ENCODE measurements at regions not wholly inside any gene's neighbourhood (a gene's known extent, or its start where the extent isn't known, plus 50 kb on each side); places are given as distances from the start of the nearest gene placed in this dataset.

DNA sequence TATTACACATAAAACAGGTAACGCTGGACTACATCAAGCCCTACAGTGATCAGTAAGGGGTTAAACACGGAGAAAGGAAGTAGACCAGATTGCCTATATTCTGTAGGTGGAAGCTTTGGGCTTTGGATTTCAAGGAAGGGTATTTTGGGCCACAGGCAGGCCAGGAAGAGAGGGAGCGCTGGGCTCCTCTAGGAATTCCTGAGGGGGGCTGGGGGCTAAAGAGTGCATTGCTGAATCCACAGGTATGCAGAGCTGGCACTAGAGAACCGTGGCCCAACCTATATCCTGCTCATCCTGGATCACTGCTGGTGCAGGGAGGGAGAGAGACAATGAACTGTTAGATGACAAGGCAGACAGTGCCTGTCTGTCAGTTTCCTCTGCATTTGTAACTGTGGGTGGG lies 367.1 kb downstream of the CSNK1G3 start:
- Histone ChIP-seq H3K4me3 (no peak overlapping the region), H3K27ac (ENCODE audit: extremely low read depth, low read depth, low read length) (no peak overlapping the region), H3K27me3 (ENCODE audit: control insufficient read depth in 2 of 2, insufficient read depth in 2 of 2, low read length in 2 of 2) (no peaks in the 10 kb centered on the region), H3K4me2 (ENCODE audit: insufficient read depth, low read length) (no peak overlapping the region), H4K20me1 (replicated peaks; ENCODE audit: control insufficient read depth, insufficient read depth, low read length) (no peaks in the 10 kb centered on the region), H2AFZ (ENCODE audit: low read depth, low read length) (no peak overlapping the region), H3K36me3 (ENCODE audit: control insufficient read depth, insufficient read depth, low read length) (no peaks in the 10 kb centered on the region), H3K9me1 (ENCODE audit: control insufficient read depth, insufficient read depth, low read length) (no peaks in the 10 kb centered on the region), H3K9me3 (replicated peaks; ENCODE audit: control insufficient read depth, insufficient read depth, low read depth, low read length) (no peaks in the 10 kb centered on the region), H3K4me1 (replicated peaks in 1 of 2; ENCODE audit: control insufficient read depth in 2 of 2, insufficient read depth in 2 of 2, low read length in 2 of 2) (no peaks in the 10 kb centered on the region), H3K79me2 (ENCODE audit: control insufficient read depth, insufficient read depth, low read length) (no peaks in the 10 kb centered on the region), H3K9ac (ENCODE audit: insufficient read depth in 1 of 2, low read depth in 2 of 2, low read length in 2 of 2) (no peak overlapping the region)
- in situ Hi-C loops (cut with MboI) (no loop called here), intact Hi-C loops (cut with micrococcal nuclease) (no loop called here)
- FAIRE-seq (no peak), ATAC-seq (no peak), DNase-seq (ENCODE audit: extremely low read depth in 1 of 4, low spot score in 3 of 4) (no peak)
- ChIA-PET POLR2A (no interaction called here), CTCF (ENCODE audit: low intra/inter-chr PET ratio) (no interaction called here)
- TF ChIP-seq, protein P1, sequence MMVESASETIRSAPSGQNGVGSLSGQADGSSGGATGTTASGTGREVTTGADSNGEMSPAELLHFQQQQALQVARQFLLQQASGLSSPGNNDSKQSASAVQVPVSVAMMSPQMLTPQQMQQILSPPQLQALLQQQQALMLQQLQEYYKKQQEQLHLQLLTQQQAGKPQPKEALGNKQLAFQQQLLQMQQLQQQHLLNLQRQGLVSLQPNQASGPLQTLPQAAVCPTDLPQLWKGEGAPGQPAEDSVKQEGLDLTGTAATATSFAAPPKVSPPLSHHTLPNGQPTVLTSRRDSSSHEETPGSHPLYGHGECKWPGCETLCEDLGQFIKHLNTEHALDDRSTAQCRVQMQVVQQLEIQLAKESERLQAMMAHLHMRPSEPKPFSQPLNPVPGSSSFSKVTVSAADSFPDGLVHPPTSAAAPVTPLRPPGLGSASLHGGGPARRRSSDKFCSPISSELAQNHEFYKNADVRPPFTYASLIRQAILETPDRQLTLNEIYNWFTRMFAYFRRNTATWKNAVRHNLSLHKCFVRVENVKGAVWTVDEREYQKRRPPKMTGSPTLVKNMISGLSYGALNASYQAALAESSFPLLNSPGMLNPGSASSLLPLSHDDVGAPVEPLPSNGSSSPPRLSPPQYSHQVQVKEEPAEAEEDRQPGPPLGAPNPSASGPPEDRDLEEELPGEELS (CRISPR knock-in tag; IDR thresholded peaks at IDR 0.05; ENCODE audit: borderline replicate concordance): no peak
- TF ChIP-seq ZNF124 (CRISPR knock-in tag; IDR thresholded peaks at IDR 0.05) (no peak), HMGN3 (IDR thresholded peaks at IDR 0.05; ENCODE audit: borderline replicate concordance, extremely low read depth, insufficient read length, low read depth, low read length) (no peak), NFXL1 (CRISPR knock-in tag; IDR thresholded peaks at IDR 0.05) (no peak), MCM2 (IDR thresholded peaks at IDR 0.05; ENCODE audit: low read depth) (no peak)
- TF ChIP-seq, protein P2, sequence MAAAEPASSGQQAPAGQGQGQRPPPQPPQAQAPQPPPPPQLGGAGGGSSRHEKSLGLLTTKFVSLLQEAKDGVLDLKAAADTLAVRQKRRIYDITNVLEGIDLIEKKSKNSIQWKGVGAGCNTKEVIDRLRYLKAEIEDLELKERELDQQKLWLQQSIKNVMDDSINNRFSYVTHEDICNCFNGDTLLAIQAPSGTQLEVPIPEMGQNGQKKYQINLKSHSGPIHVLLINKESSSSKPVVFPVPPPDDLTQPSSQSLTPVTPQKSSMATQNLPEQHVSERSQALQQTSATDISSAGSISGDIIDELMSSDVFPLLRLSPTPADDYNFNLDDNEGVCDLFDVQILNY (CRISPR knock-in tag; IDR thresholded peaks at IDR 0.05): no peak
- no TSS peak for BruUV-seq (replicated peaks)
- WGBS (ENCODE audit: insufficient coverage, low coverage, missing lambda C conversion rate): 0% methylated on average over 4 of the region's 4 CpGs

Data from K562 (cell line).